Gastroesophageal sphincter (tissue), 3 donors: ENCODE measurements at regions not wholly inside any gene's neighbourhood (a gene's known extent, or its start where the extent isn't known, plus 50 kb on each side); places are given as distances from the start of the nearest gene placed in this dataset.
"Not testable (repeated sequence)": the region's sequence is repeated elsewhere in the genome, so short reads cannot be mapped to it uniquely, and the experiment has no call there.

Source experiments
- EP300 ChIP-seq: sonication (generic); formaldehyde crosslinking; IDR thresholded peaks from one replicate; pipeline ENCODE4 v1.6.1; 2017; ENCODE audit warnings: antibody characterized with exemption, mild to moderate bottlenecking
- POLR2A ChIP-seq, 2 donors: fragments of 450-650 bp; IDR thresholded peaks; one replicate each; pipeline ENCODE4 v1.6.1; 2017; ENCODE audit warnings: antibody characterized with exemption in 2 of 2, mild to moderate bottlenecking in 2 of 2, moderate library complexity in 1 of 2
- POLR2AphosphoS5 ChIP-seq: sonication (generic); formaldehyde crosslinking; IDR thresholded peaks from one replicate; pipeline ENCODE4 v1.6.1; 2017; ENCODE audit warnings: antibody characterized with exemption
- TF ChIP-seq, protein P1 (sequence below), 4 experiments: fragments of 200-600 bp in 2 of 4; fragments of 450-650 bp in 2 of 4; sonication (generic) in 1 of 4; IDR thresholded peaks; one replicate each; pipeline ENCODE4 v1.5.1; 2017 to 2019; ENCODE audit warnings: antibody characterized with exemption in 4 of 4, mild to moderate bottlenecking in 2 of 4, moderate library complexity in 2 of 4

DNA sequence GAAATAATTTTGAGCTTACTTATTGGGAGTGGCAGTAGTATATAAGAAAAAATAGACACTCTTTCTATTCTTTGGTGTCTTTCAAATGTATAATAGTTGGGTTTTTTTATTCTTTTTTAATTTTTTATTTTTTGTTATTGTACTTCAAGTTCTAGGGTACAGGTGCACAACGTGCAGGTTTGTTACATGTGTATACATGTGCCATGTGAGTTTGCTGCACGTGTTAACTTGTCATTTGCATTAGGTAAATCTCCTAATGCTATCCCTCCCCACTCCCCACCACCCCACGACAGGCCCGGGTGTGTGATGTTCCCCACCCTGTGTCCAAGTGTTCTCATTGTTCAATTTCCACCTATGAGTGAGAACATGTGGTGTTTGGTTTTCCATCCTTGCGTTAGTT is 1552.4 kb upstream of the B3GALT2 start:
- TF ChIP-seq, protein P1, sequence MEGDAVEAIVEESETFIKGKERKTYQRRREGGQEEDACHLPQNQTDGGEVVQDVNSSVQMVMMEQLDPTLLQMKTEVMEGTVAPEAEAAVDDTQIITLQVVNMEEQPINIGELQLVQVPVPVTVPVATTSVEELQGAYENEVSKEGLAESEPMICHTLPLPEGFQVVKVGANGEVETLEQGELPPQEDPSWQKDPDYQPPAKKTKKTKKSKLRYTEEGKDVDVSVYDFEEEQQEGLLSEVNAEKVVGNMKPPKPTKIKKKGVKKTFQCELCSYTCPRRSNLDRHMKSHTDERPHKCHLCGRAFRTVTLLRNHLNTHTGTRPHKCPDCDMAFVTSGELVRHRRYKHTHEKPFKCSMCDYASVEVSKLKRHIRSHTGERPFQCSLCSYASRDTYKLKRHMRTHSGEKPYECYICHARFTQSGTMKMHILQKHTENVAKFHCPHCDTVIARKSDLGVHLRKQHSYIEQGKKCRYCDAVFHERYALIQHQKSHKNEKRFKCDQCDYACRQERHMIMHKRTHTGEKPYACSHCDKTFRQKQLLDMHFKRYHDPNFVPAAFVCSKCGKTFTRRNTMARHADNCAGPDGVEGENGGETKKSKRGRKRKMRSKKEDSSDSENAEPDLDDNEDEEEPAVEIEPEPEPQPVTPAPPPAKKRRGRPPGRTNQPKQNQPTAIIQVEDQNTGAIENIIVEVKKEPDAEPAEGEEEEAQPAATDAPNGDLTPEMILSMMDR (IDR thresholded peaks at IDR 0.05), result not testable (repeated sequence)
- not testable (repeated sequence) for TF ChIP-seq POLR2AphosphoS5; EP300; POLR2A (IDR thresholded peaks at IDR 0.05)
